Right lobe of liver (tissue), 6 donors: ENCODE measurements at regions not wholly inside any gene's neighbourhood (a gene's known extent, or its start where the extent isn't known, plus 50 kb on each side); places are given as distances from the start of the nearest gene placed in this dataset.
A peak's percentile ranks its signal among the peaks of the same experiment; 100 is the strongest.

ENCODE experiments used
- ATAC-seq, 4 donors: fragments of 200-7000 bp; cut with Tn5 transposase; one replicate each; pipeline ENCODE4 v1.9.1; 2020; ENCODE audit warnings: mild to moderate bottlenecking in 4 of 4, moderate library complexity in 4 of 4
- DNase-seq, 3 donors: peaks; one replicate each; pipeline ENCODE4 v3.0.0-alpha.2; 2020
- H3K27ac ChIP-seq, 3 donors: fragments of 200-600 bp; one replicate each; pipeline ENCODE4 v1.8.0; 2022
- H3K27me3 ChIP-seq, 2 donors: fragments of 200-600 bp; one replicate each; pipeline ENCODE4 v1.8.0; 2022
- H3K36me3 ChIP-seq, 4 donors: fragments of 200-600 bp; sonication (generic) in 1 of 4; one replicate each; pipeline versions ENCODE4 v1.5.1 to v1.8.0; 2017 to 2022; ENCODE audit warnings: control low read depth in 1 of 4
- H3K4me1 ChIP-seq, 4 donors: fragments of 200-600 bp; sonication (generic) in 1 of 4; one replicate each; pipeline versions ENCODE4 v1.5.1 to v1.8.0; 2017 to 2022; ENCODE audit warnings: control low read depth in 1 of 4
- H3K4me3 ChIP-seq, 3 donors: fragments of 200-600 bp; one replicate each; pipeline ENCODE4 v1.8.0; 2022
- H3K9me3 ChIP-seq, 4 donors: fragments of 200-600 bp; sonication (generic) in 1 of 4; one replicate each; pipeline versions ENCODE4 v1.5.1 to v1.8.0; 2017 to 2022; ENCODE audit warnings: control low read depth in 1 of 4
- POLR2A ChIP-seq: fragments of 450-650 bp; IDR thresholded peaks from one replicate; pipeline ENCODE4 v1.6.1; 2017; ENCODE audit warnings: antibody characterized with exemption, mild to moderate bottlenecking
- WGBS: methylation state at CpG from one replicate; pipeline ENCODE4 v1.1.6; 2018; ENCODE audit warnings: low coverage, low lambda C conversion rate; ENCODE audit not compliant: insufficient coverage; ENCODE audit errors: missing lambda C conversion rate; 5-methylcytosine and 5-hydroxymethylcytosine counted together
- intact Hi-C, 2 donors: fragments of 100-400 bp; cut with DNase I; formaldehyde crosslinking; loops; one replicate each; pipeline versions ENCODE4 v1.11.2 to v1.14.1; 2022
- TF ChIP-seq, protein P1 (sequence below), 4 donors: fragments of 200-600 bp in 3 of 4; fragments of 450-650 bp in 1 of 4; IDR thresholded peaks; one replicate each; pipeline versions ENCODE4 v1.5.1 to v1.8.0; 2016 to 2022; ENCODE audit warnings: antibody characterized with exemption in 4 of 4, mild to moderate bottlenecking in 2 of 4
- donor health status: DM: no; HTN: yes; CAD: no.
- donor health status: DM: no; HTN: no; CAD: no.
- donor health status: DM: no; HTN: no; CAD: no.
- donor health status: DM: no; HTN: yes; CAD: no.
- donor health status: DM: no; HTN: yes; CAD: no.

DNA sequence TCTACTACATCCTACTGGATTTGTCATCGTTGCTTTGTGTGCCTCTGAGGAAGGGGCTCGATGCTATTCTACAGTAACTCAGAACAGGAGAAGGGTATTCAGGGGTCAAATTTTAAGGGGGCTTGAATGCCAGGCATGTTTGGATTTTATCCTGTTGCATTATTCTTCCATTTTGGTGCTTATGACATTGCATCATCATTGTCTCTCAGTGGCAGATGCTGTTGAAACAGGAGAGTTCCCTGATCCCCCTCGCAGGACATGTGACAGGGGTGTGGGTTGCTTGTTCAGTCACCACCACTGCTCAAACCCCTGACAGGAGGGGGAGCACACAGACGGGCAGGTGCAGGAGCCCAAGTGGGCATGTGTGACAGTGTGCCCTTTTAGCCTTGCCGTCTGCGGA is 156.7 kb downstream of the SLC4A3 start:
- Histone ChIP-seq H3K27ac (no peak overlapping the region), H3K27me3 (no peaks in the 10 kb centered on the region), H3K4me3 (no peak overlapping the region), H3K9me3 (no peaks in the 10 kb centered on the region), H3K36me3 (no peaks in the 10 kb centered on the region), H3K4me1 (no peaks in the 10 kb centered on the region)
- ATAC-seq (no peak), DNase-seq (no peak)
- TF ChIP-seq, protein P1, sequence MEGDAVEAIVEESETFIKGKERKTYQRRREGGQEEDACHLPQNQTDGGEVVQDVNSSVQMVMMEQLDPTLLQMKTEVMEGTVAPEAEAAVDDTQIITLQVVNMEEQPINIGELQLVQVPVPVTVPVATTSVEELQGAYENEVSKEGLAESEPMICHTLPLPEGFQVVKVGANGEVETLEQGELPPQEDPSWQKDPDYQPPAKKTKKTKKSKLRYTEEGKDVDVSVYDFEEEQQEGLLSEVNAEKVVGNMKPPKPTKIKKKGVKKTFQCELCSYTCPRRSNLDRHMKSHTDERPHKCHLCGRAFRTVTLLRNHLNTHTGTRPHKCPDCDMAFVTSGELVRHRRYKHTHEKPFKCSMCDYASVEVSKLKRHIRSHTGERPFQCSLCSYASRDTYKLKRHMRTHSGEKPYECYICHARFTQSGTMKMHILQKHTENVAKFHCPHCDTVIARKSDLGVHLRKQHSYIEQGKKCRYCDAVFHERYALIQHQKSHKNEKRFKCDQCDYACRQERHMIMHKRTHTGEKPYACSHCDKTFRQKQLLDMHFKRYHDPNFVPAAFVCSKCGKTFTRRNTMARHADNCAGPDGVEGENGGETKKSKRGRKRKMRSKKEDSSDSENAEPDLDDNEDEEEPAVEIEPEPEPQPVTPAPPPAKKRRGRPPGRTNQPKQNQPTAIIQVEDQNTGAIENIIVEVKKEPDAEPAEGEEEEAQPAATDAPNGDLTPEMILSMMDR (IDR thresholded peaks at IDR 0.05): no peak
- no peak for TF ChIP-seq POLR2A
- intact Hi-C loops: no loop called here
- WGBS: 25% methylated on average over 2 of the region's 6 CpGs

DNA sequence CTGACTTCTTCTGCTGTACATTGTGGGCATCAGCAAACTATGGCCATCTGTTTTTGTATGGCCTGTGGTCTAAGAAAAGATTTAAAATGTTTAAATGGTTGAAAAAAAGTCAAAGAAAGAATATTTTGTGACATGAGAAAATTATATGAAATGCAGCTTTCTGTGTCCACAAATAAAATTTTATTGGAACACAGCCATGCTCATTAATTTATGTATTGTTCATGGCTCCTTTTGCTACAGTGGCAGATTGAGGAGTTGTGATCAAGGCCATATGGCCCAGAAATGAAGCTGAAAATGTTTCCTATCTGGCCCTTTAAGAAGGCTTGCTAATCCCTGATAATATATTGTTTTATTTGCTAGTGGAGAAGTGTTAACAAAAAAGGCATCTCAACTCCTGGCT is 162.0 kb downstream of the SLC4A3 start:
- intact Hi-C loops: no loop called here
- H3K27ac ChIP-seq: no peak overlapping the region
- H3K9me3 ChIP-seq: no peaks in the 10 kb centered on the region
- DNase-seq (no peak), ATAC-seq (no peak)
- H3K36me3 ChIP-seq: no peaks in the 10 kb centered on the region
- H3K27me3 ChIP-seq: no peaks in the 10 kb centered on the region
- no peaks in the 10 kb centered on the region for H3K4me1 ChIP-seq
- H3K4me3 ChIP-seq: no peak overlapping the region
- TF ChIP-seq, protein P1 (IDR thresholded peaks at IDR 0.05): no peak
- no peak for TF ChIP-seq POLR2A

DNA sequence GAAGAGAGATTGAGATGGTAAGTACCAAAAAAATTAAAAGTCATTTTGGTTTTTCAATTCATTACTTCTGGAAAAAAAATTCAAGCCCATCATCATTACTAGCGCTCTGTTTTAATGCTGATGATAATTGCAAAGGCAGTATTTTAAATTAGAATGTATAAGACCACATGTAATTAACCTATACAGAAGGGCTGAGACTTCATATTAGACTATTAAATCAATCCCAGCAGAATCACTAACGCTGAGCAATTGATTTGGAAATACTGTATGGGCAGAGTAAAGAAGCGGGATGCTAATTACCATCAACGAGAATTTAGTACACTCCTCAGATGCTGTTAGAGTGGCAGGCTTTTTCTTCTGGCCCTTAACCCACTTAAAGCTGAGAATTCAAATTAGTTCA is 165.0 kb downstream of the SLC4A3 start:
- H3K9me3 ChIP-seq: no peaks in the 10 kb centered on the region
- DNase-seq: no peak
- H3K27me3 ChIP-seq: no peaks in the 10 kb centered on the region
- no peak overlapping the region for H3K27ac ChIP-seq
- H3K4me1 ChIP-seq: no peaks in the 10 kb centered on the region
- H3K36me3 ChIP-seq: no peaks in the 10 kb centered on the region
- WGBS: 65% methylated on average over 4 of the region's 4 CpGs
- TF ChIP-seq, protein P1 (IDR thresholded peaks at IDR 0.05): no peak
- no peak for TF ChIP-seq POLR2A
- H3K4me3 ChIP-seq: no peak overlapping the region
- no peak for ATAC-seq
- intact Hi-C loops: no loop called here

DNA sequence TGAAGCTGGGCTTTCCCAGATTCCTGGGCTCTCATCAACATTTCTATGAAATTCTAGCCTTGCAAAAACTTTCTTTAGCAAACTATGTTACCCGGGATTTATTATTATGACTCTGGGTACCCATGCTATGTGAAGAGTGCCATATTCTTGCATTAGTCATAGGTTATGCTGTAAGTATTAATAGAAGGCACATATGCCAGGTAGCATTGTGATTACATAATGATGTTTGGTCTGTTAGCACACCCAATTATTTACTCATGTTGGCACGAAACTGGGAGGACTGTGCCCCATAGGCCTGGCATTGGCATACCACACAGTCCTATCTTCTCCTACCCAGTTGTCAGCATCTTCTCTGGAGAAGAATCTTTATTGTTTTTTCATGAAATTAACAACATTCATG is 171.0 kb downstream of the SLC4A3 start:
- H3K36me3 ChIP-seq: no peaks in the 10 kb centered on the region
- no peak overlapping the region for H3K4me3 ChIP-seq
- H3K9me3 ChIP-seq: no peaks in the 10 kb centered on the region
- DNase-seq (peak in 1 of 3 donors; percentile 51), ATAC-seq (peak in 2 of 4 donors; percentile 65 to 69)
- intact Hi-C loops: no loop called here
- TF ChIP-seq, protein P1 (IDR thresholded peaks at IDR 0.05): no peak
- TF ChIP-seq POLR2A: no peak
- 56% methylated on average over 2 of the region's 2 CpGs for WGBS
- H3K27me3 ChIP-seq: no peaks in the 10 kb centered on the region
- H3K27ac ChIP-seq: no peak overlapping the region
- H3K4me1 ChIP-seq: no peaks in the 10 kb centered on the region

DNA sequence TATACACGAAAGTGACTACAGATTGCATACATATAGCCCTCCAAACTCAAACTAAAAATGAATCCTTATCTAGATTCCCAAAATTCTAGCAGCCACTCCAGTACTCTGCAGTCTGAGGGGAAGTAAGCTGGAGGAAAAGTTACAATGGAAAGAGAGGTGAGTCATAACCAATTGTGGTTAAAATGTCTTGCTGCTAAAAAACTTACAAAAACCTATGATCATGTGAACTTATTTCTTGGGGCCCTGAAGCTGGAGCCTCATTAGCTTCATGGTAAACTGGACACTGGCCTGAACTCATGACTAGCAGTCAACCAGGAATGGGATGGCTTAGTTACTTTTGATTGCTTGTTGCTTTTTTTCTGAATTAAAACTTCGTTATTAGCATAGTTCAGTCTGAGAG is 175.9 kb downstream of the SLC4A3 start:
- Histone ChIP-seq H3K9me3 (no peaks in the 10 kb centered on the region), H3K4me3 (no peak overlapping the region), H3K36me3 (no peaks in the 10 kb centered on the region), H3K27me3 (no peaks in the 10 kb centered on the region), H3K27ac (no peak overlapping the region), H3K4me1 (no peaks in the 10 kb centered on the region)
- no peak for TF ChIP-seq POLR2A
- ATAC-seq (no peak), DNase-seq (no peak)
- intact Hi-C loops: no loop called here
- WGBS: 45% methylated on average over 2 of the region's 2 CpGs
